C4-2B (cell line): ENCODE measurements at regions not wholly inside any gene's neighbourhood (a gene's known extent, or its start where the extent isn't known, plus 50 kb on each side); places are given as distances from the start of the nearest gene placed in this dataset.

Source experiments
- ZFX ChIP-seq: fragments of 450-650 bp; IDR thresholded peaks from 2 replicates; pipeline ENCODE4 v1.6.1; 2017
- TF ChIP-seq, protein P1 (sequence below): fragments of 450-650 bp; conservative IDR thresholded peaks from 2 replicates; pipeline ENCODE4 v1.5.1; 2017; ENCODE audit warnings: mild to moderate bottlenecking

DNA sequence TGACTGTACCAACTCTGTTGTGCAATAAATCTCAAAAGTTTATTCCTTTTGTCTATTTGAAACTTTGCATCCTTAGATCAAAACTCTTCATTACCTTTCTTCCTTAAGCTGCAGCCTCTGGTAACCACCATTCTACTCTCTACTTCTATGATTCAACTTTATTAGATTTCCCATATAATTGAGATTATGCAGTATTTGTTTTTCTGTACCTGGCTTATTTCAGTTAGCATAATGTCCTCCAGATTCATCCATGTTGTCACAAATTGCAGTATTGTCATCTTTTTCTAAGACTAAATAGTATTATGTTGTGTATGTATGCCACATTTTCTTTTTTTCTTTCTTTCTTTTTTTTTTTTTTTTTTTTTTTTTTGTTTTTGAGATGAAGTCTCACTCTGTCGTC, 1176.3 kb upstream of the TENM4 start:
- TF ChIP-seq, protein P1, sequence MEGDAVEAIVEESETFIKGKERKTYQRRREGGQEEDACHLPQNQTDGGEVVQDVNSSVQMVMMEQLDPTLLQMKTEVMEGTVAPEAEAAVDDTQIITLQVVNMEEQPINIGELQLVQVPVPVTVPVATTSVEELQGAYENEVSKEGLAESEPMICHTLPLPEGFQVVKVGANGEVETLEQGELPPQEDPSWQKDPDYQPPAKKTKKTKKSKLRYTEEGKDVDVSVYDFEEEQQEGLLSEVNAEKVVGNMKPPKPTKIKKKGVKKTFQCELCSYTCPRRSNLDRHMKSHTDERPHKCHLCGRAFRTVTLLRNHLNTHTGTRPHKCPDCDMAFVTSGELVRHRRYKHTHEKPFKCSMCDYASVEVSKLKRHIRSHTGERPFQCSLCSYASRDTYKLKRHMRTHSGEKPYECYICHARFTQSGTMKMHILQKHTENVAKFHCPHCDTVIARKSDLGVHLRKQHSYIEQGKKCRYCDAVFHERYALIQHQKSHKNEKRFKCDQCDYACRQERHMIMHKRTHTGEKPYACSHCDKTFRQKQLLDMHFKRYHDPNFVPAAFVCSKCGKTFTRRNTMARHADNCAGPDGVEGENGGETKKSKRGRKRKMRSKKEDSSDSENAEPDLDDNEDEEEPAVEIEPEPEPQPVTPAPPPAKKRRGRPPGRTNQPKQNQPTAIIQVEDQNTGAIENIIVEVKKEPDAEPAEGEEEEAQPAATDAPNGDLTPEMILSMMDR = no peak
- no peak for TF ChIP-seq ZFX
